Gastroesophageal sphincter (tissue), 4 donors: ENCODE measurements at regions not wholly inside any gene's neighbourhood (a gene's known extent, or its start where the extent isn't known, plus 50 kb on each side); places are given as distances from the start of the nearest gene placed in this dataset.

Experiments
- ATAC-seq: fragments of 150-250 bp; one replicate; pipeline ENCODE4 v1.9.1; 2016; ENCODE audit warnings: mild to moderate bottlenecking, moderate library complexity
- H3K27ac ChIP-seq, 4 donors: fragments of 200-600 bp; sonication (generic) in 3 of 4; 1 replicate in 3 of 4; 2 replicates in 1 of 4; pipeline ENCODE4 v1.5.1; 2016 to 2019
- H3K27me3 ChIP-seq: fragments of 200-600 bp; sonication (generic); one replicate; pipeline ENCODE4 v1.5.1; 2019
- H3K36me3 ChIP-seq, 2 donors: fragments of 200-600 bp; sonication (generic); one replicate each; pipeline ENCODE4 v1.5.1; 2019; ENCODE audit warnings: control low read depth in 1 of 2
- H3K4me1 ChIP-seq, 3 donors: fragments of 200-600 bp; sonication (generic); 1 replicate in 2 of 3; 2 replicates in 1 of 3; pipeline ENCODE4 v1.5.1; 2016 to 2019; ENCODE audit warnings: control low read depth in 2 of 3
- H3K4me3 ChIP-seq, 2 donors: fragments of 200-600 bp; sonication (generic); one replicate each; pipeline ENCODE4 v1.5.1; 2019; ENCODE audit warnings: mild to moderate bottlenecking in 1 of 2, moderate library complexity in 1 of 2
- H3K9me3 ChIP-seq, 3 donors: fragments of 200-600 bp; sonication (generic); one replicate each; pipeline ENCODE4 v1.5.1; 2017 to 2019; ENCODE audit warnings: control low read depth in 2 of 3
- CTCF ChIP-seq, 4 experiments: fragments of 200-600 bp in 2 of 4; fragments of 450-650 bp in 2 of 4; sonication (generic) in 1 of 4; IDR thresholded peaks; one replicate each; pipeline ENCODE4 v1.5.1; 2017 to 2019; ENCODE audit warnings: antibody characterized with exemption in 4 of 4, mild to moderate bottlenecking in 2 of 4, moderate library complexity in 2 of 4
- EP300 ChIP-seq: sonication (generic); formaldehyde crosslinking; IDR thresholded peaks from one replicate; pipeline ENCODE4 v1.6.1; 2017; ENCODE audit warnings: antibody characterized with exemption, mild to moderate bottlenecking
- POLR2A ChIP-seq, 2 donors: fragments of 450-650 bp; IDR thresholded peaks; one replicate each; pipeline ENCODE4 v1.6.1; 2017; ENCODE audit warnings: antibody characterized with exemption in 2 of 2, mild to moderate bottlenecking in 2 of 2, moderate library complexity in 1 of 2
- POLR2AphosphoS5 ChIP-seq: sonication (generic); formaldehyde crosslinking; IDR thresholded peaks from one replicate; pipeline ENCODE4 v1.6.1; 2017; ENCODE audit warnings: antibody characterized with exemption
- WGBS, 2 donors: methylation state at CpG; one replicate each; pipeline ENCODE4 v1.1.5; 2018; ENCODE audit warnings: low coverage in 1 of 2; 5-methylcytosine and 5-hydroxymethylcytosine counted together

GRCh38 chr2:188853307-188853706, 120.9 kb upstream of the COL3A1 start:
- WGBS, 2 donors: 31 to 60% methylated on average over 2 of the region's 2 CpGs
- H3K4me3 ChIP-seq: no peak overlapping the region
- no peaks in the 10 kb centered on the region for H3K36me3 ChIP-seq
- H3K4me1 ChIP-seq: no peaks in the 10 kb centered on the region
- no peak overlapping the region for H3K27ac ChIP-seq
- no peak for ATAC-seq
- no peaks in the 10 kb centered on the region for H3K9me3 ChIP-seq
- no peaks in the 10 kb centered on the region for H3K27me3 ChIP-seq
- TF ChIP-seq POLR2AphosphoS5 (no peak), EP300 (no peak), POLR2A (IDR thresholded peaks at IDR 0.05) (no peak), CTCF (IDR thresholded peaks at IDR 0.05) (no peak)

GRCh38 chr2:188865681-188866080, 108.5 kb upstream of the COL3A1 start:
- TF ChIP-seq POLR2A (IDR thresholded peaks at IDR 0.05): no peak
- TF ChIP-seq POLR2AphosphoS5: no peak
- Histone ChIP-seq H3K9me3 (peaks cover 0 to 3% (median 0%) of the 10 kb centered on the region in 3 donors), H3K4me3 (no peak overlapping the region), H3K4me1 (peaks cover 0 to 14% (median 3%) of the 10 kb centered on the region in 3 donors), H3K27ac (no peak overlapping the region), H3K36me3 (no peaks in the 10 kb centered on the region), H3K27me3 (no peaks in the 10 kb centered on the region)
- ATAC-seq: no peak
- 82 to 100% methylated on average over 1 to 2 of the region's 2 CpGs for WGBS, 2 donors

GRCh38 chr2:188869550-188869949, 104.6 kb upstream of the COL3A1 start:
- Histone ChIP-seq H3K4me1 (peaks cover 0 to 14% (median 3%) of the 10 kb centered on the region in 3 donors), H3K9me3 (peaks cover 0 to 3% (median 0%) of the 10 kb centered on the region in 3 donors), H3K27me3 (no peaks in the 10 kb centered on the region), H3K36me3 (no peaks in the 10 kb centered on the region), H3K4me3 (no peak overlapping the region), H3K27ac (peak overlapping the region in 1 of 4 donors; percentile 26)
- TF ChIP-seq POLR2AphosphoS5 (no peak), CTCF (IDR thresholded peaks at IDR 0.05) (no peak), POLR2A (IDR thresholded peaks at IDR 0.05) (no peak), EP300 (no peak)
- 37% methylated on average over 2 of the region's 2 CpGs; no CpG with 5 or more reads in 1 of the 2 donors for WGBS, 2 donors
- no peak for ATAC-seq

GRCh38 chr2:188870289-188870688, 103.9 kb upstream of the COL3A1 start:
- ATAC-seq: no peak
- WGBS, 2 donors: 0 to 63% methylated on average over 1 of the region's 1 CpG
- peaks cover 0 to 14% (median 3%) of the 10 kb centered on the region in 3 donors for H3K4me1 ChIP-seq
- H3K27ac ChIP-seq: no peak overlapping the region
- H3K36me3 ChIP-seq: no peaks in the 10 kb centered on the region
- no peak overlapping the region for H3K4me3 ChIP-seq
- peaks cover 0 to 3% (median 0%) of the 10 kb centered on the region in 3 donors for H3K9me3 ChIP-seq
- no peaks in the 10 kb centered on the region for H3K27me3 ChIP-seq
- TF ChIP-seq CTCF (IDR thresholded peaks at IDR 0.05) (no peak), POLR2A (IDR thresholded peaks at IDR 0.05) (no peak), POLR2AphosphoS5 (peak; percentile 66), EP300 (no peak)

DNA sequence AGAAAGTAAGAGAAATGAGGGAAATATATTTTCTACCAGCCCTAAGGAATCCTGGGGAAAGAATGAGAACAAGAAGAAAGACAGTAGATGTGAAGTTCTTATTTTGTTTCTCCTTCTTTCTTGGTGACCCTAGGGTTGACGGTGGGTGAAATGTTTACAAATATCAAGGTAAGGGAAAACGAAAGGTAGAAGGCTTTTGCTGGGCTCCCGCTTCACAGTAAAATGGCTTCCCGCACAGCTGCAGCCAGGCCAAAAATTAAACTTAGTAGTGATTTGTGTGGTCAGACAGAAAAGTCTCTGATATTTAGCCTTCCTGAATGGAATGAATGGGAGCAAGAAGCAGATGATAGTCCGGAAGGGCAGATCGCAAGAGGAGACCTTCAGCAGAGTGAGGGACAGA, 99.1 kb upstream of the COL3A1 start:
- ATAC-seq: no peak
- no peak overlapping the region for H3K4me3 ChIP-seq
- no peak for TF ChIP-seq CTCF (IDR thresholded peaks at IDR 0.05)
- no peak for TF ChIP-seq POLR2AphosphoS5
- TF ChIP-seq EP300: no peak
- no peak for TF ChIP-seq POLR2A (IDR thresholded peaks at IDR 0.05)
- H3K27me3 ChIP-seq: no peaks in the 10 kb centered on the region
- 95% methylated on average over 3 to 6 of the region's 6 CpGs for WGBS, 2 donors
- H3K4me1 ChIP-seq: peaks cover 0 to 1% (median 0%) of the 10 kb centered on the region in 3 donors
- no peak overlapping the region for H3K27ac ChIP-seq
- H3K9me3 ChIP-seq: no peaks in the 10 kb centered on the region
- no peaks in the 10 kb centered on the region for H3K36me3 ChIP-seq
